IMR-90 (cell line): ENCODE measurements at regions not wholly inside any gene's neighbourhood (a gene's known extent, or its start where the extent isn't known, plus 50 kb on each side); places are given as distances from the start of the nearest gene placed in this dataset.

Source experiments
- ATAC-seq: fragments of 200-7000 bp; cut with Tn5 transposase; 2 replicates; pipeline ENCODE4 v1.9.1; 2020; ENCODE audit warnings: low read depth, mild to moderate bottlenecking, moderate library complexity
- BruUV-seq: library from RNA; stranded (reverse); fragments of 400-500 nt; replicated peaks from 2 replicates; lab custom pipeline; 2021; lab: Mats Ljungman, UMichigan
- CTCF ChIA-PET: fragments of 300-600 bp; formaldehyde crosslinking; extraction: SDS; loops from one replicate; lab custom pipeline; 2021; ENCODE audit warnings: antibody characterized with exemption; lab: Yijun Ruan, JAX
- POLR2A ChIA-PET: fragments of 300-600 bp; sonication (Branson Sonifier 250); formaldehyde crosslinking; loops from one replicate; lab custom pipeline; 2022; ENCODE audit warnings: antibody characterized with exemption; ENCODE audit not compliant: unreplicated experiment; lab: Charles Lee
- DNase-seq: peaks from one replicate; pipeline ENCODE4 v3.0.0; 2013
- H2AFZ ChIP-seq: replicated peaks from 2 replicates; pipeline ENCODE3; 2013; ENCODE audit warnings: low read length, mild to moderate bottlenecking; ENCODE audit not compliant: poor library complexity
- H2AK5ac ChIP-seq: 2 replicates; pipeline ENCODE4 v1.6.1; 2013; ENCODE audit warnings: low read depth, low read length, inconsistent platforms
- H2AK9ac ChIP-seq: replicated peaks from 2 replicates; pipeline ENCODE3; 2013; ENCODE audit warnings: mild to moderate bottlenecking, low read depth, low read length, moderate library complexity; ENCODE audit not compliant: poor library complexity
- H2BK120ac ChIP-seq: 2 replicates; pipeline ENCODE4 v1.6.1; 2013; ENCODE audit warnings: low read depth, low read length, inconsistent platforms
- H2BK15ac ChIP-seq: 3 replicates; pipeline ENCODE4 v1.6.1; 2013; ENCODE audit warnings: low read depth, low read length, inconsistent platforms
- H2BK20ac ChIP-seq: 2 replicates; pipeline ENCODE4 v1.6.1; 2013; ENCODE audit warnings: low read depth, mild to moderate bottlenecking, inconsistent platforms, low read length, moderate library complexity
- H2BK5ac ChIP-seq: 2 replicates; pipeline ENCODE4 v1.6.1; 2013; ENCODE audit warnings: mild to moderate bottlenecking, low read depth, low read length, inconsistent platforms; ENCODE audit not compliant: poor library complexity, severe bottlenecking
- H3K14ac ChIP-seq: replicated peaks from 2 replicates; pipeline ENCODE4 v1.6.1; 2013; ENCODE audit warnings: low read depth, low read length, inconsistent platforms
- H3K18ac ChIP-seq: 2 replicates; pipeline ENCODE4 v1.6.1; 2013; ENCODE audit warnings: low read depth, low read length, control low read depth
- H3K23ac ChIP-seq: 2 replicates; pipeline ENCODE4 v1.6.1; 2013; ENCODE audit warnings: low read depth, low read length, inconsistent platforms
- H3K27ac ChIP-seq: 2 replicates; pipeline ENCODE4 v1.5.1; 2013; ENCODE audit warnings: mild to moderate bottlenecking, control low read depth, low read length; ENCODE audit not compliant: insufficient read depth
- H3K27me3 ChIP-seq: 2 replicates; pipeline ENCODE4 v1.6.1; 2013; ENCODE audit warnings: low read length; ENCODE audit not compliant: control insufficient read depth, insufficient read depth
- H3K36me3 ChIP-seq: 2 replicates; pipeline ENCODE4 v1.6.1; 2013; ENCODE audit warnings: low read length, mixed read lengths; ENCODE audit not compliant: control insufficient read depth, insufficient read depth
- H3K4ac ChIP-seq: 2 replicates; pipeline ENCODE4 v1.6.1; 2013; ENCODE audit warnings: low read depth, low read length, inconsistent platforms
- H3K4me1 ChIP-seq: 2 replicates; pipeline ENCODE4 v1.6.1; 2013; ENCODE audit warnings: low read length, mixed read lengths; ENCODE audit not compliant: control insufficient read depth, insufficient read depth
- H3K4me2 ChIP-seq: 2 replicates; pipeline ENCODE4 v1.6.1; 2013; ENCODE audit warnings: low read depth, mild to moderate bottlenecking, control low read depth, low read length, moderate library complexity
- H3K4me3 ChIP-seq: 2 replicates; pipeline ENCODE4 v1.5.1; 2013; ENCODE audit warnings: low read depth, mild to moderate bottlenecking, control low read depth, low read length, moderate library complexity; ENCODE audit not compliant: insufficient read depth
- H3K56ac ChIP-seq: 2 replicates; pipeline ENCODE4 v1.6.1; 2013; ENCODE audit warnings: low read length, inconsistent platforms; ENCODE audit not compliant: insufficient read depth; ENCODE audit errors: extremely low read depth
- H3K79me1 ChIP-seq, 2 experiments: 2 replicates each; pipeline ENCODE4 v1.6.1; 2013; ENCODE audit warnings: low read length in 2 of 2, inconsistent platforms in 1 of 2, low read depth in 1 of 2
- H3K9ac ChIP-seq: 2 replicates; pipeline ENCODE4 v1.6.1; 2013; ENCODE audit warnings: low read depth, low read length, control low read depth
- H3K9me1 ChIP-seq: 2 replicates; pipeline ENCODE4 v1.6.1; 2013; ENCODE audit warnings: low read length, inconsistent platforms; ENCODE audit not compliant: insufficient read depth
- H3K9me3 ChIP-seq: 2 replicates; pipeline ENCODE4 v1.6.1; 2013; ENCODE audit warnings: low read length; ENCODE audit not compliant: control insufficient read depth, insufficient read depth
- H4K20me1 ChIP-seq: 2 replicates; pipeline ENCODE4 v1.6.1; 2013; ENCODE audit warnings: low read length, inconsistent platforms; ENCODE audit not compliant: insufficient read depth
- H4K5ac ChIP-seq: 2 replicates; pipeline ENCODE4 v1.6.1; 2013; ENCODE audit warnings: mild to moderate bottlenecking, low read depth, low read length, control low read depth
- H4K8ac ChIP-seq, 2 experiments: 2 replicates each; pipeline ENCODE4 v1.6.1; 2013; ENCODE audit warnings: low read depth in 2 of 2, low read length in 2 of 2, control low read depth in 1 of 2, inconsistent platforms in 1 of 2
- H4K91ac ChIP-seq: 2 replicates; pipeline ENCODE4 v1.6.1; 2013; ENCODE audit warnings: low read depth, low read length, inconsistent platforms; ENCODE audit not compliant: insufficient read depth
- FOS ChIP-seq: fragments of 150-350 bp; IDR thresholded peaks from 2 replicates; pipeline ENCODE4 v1.6.1; 2016; ENCODE audit warnings: low read depth, low read length
- MXI1 ChIP-seq: IDR thresholded peaks from 2 replicates; pipeline ENCODE4 v1.6.1; 2012; ENCODE audit warnings: low read depth, mild to moderate bottlenecking, low read length, moderate library complexity, borderline replicate concordance
- POLR2A ChIP-seq: IDR thresholded peaks from 2 replicates; pipeline ENCODE4 v1.6.1; 2012; ENCODE audit warnings: mild to moderate bottlenecking, low read depth, low read length
- RFX5 ChIP-seq: IDR thresholded peaks from 2 replicates; pipeline ENCODE4 v1.8.0; 2012; ENCODE audit warnings: low read depth, mild to moderate bottlenecking, low read length, moderate library complexity
- SMC3 ChIP-seq: fragments of 150-350 bp; IDR thresholded peaks from 2 replicates; pipeline ENCODE4 v1.6.1; 2016; ENCODE audit warnings: low read depth, mild to moderate bottlenecking, antibody characterized with exemption, low read length, moderate library complexity
- WGBS, 2 experiments: methylation state at CpG; one replicate each; pipeline versions ENCODE4 v1.1.5 to v1.1.7; 2013; ENCODE audit warnings: missing lambda C conversion rate in 2 of 2; ENCODE audit not compliant: insufficient read length in 1 of 2; ENCODE audit errors: extremely low coverage in 2 of 2; 5-methylcytosine and 5-hydroxymethylcytosine counted together
- dilution Hi-C: fragments of 300-500 bp; cut with HindIII; formaldehyde crosslinking; loops from one replicate; pipeline ENCODE4 v1.14.3; 2018; ENCODE audit warnings: low sequenced_read_pairs; ENCODE audit not compliant: unreplicated experiment
- in situ Hi-C: fragments of 300-500 bp; cut with MboI; formaldehyde crosslinking; loops from 3 replicates; pipeline ENCODE4 v1.14.3; 2019; ENCODE audit warnings: low sequenced_read_pairs, inconsistent platforms, mixed read lengths
- intact Hi-C: fragments of 100-400 bp; cut with micrococcal nuclease; formaldehyde crosslinking; loops from 2 replicates; pipeline ENCODE4 v1.10.0; 2022

DNA sequence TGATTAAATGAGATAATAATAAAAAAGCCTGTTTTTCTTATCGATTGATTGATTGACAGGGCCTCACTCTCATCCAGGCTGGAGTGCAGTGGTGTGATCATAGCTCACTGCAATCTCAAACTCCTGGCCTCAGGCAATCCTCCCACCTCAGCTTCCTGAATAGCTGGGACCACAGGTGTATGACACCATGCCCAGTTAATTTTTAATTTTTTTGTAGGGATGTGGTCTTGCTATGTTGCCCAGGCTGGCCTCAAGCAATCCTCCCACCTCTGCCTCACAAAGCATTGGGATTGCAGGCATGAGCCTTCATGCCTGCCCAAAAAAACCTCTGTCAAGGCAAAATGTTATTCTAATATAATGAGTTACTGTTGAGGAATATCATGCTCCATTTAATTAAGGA, 346.4 kb upstream of the DAB1 start:
- H3K9me1 ChIP-seq = no peaks in the 10 kb centered on the region
- no peak overlapping the region for H2BK15ac ChIP-seq
- H3K23ac ChIP-seq = no peak overlapping the region
- no peak overlapping the region for H3K4me3 ChIP-seq
- no CpG with 5 or more reads among the region's 1 CpG for WGBS, 2 experiments
- no peak overlapping the region for H4K8ac ChIP-seq
- H4K5ac ChIP-seq = no peak overlapping the region
- ATAC-seq (no peak), DNase-seq (no peak)
- no peak overlapping the region for H3K27ac ChIP-seq
- no peak overlapping the region for H2AK5ac ChIP-seq
- H4K91ac ChIP-seq = no peak overlapping the region
- H3K79me1 ChIP-seq = no peaks in the 10 kb centered on the region
- H3K4me2 ChIP-seq = no peak overlapping the region
- CTCF ChIA-PET = no interaction called here
- H2BK5ac ChIP-seq = no peak overlapping the region
- dilution Hi-C loops = no loop called here
- no peak overlapping the region for H2BK20ac ChIP-seq
- no peaks in the 10 kb centered on the region for H3K36me3 ChIP-seq
- no peak overlapping the region for H3K14ac ChIP-seq
- H3K9me3 ChIP-seq = no peaks in the 10 kb centered on the region
- H3K4ac ChIP-seq = no peak overlapping the region
- POLR2A ChIA-PET = no interaction called here
- no peak overlapping the region for H3K56ac ChIP-seq
- no peaks in the 10 kb centered on the region for H3K27me3 ChIP-seq
- in situ Hi-C loops = no loop called here
- no peak overlapping the region for H2AK9ac ChIP-seq
- H3K4me1 ChIP-seq = no peaks in the 10 kb centered on the region
- no peak overlapping the region for H2BK120ac ChIP-seq
- no peaks in the 10 kb centered on the region for H4K20me1 ChIP-seq
- H3K18ac ChIP-seq = no peak overlapping the region
- no TSS peak for BruUV-seq
- H2AFZ ChIP-seq = no peak overlapping the region
- intact Hi-C loops = loop anchor here (5.0 to 10.0 kb wide), 2 partner anchors 348 to 935 kb away; partner anchors contain the start of gene DAB1
- TF ChIP-seq FOS (no peak), POLR2A (no peak), SMC3 (no peak), MXI1 (no peak), RFX5 (no peak)
- H3K9ac ChIP-seq = no peak overlapping the region
